Karpas-422 (cell line): ENCODE measurements at regions not wholly inside any gene's neighbourhood (a gene's known extent, or its start where the extent isn't known, plus 50 kb on each side); places are given as distances from the start of the nearest gene placed in this dataset.

Experiments
- DNase-seq: peaks from one replicate; pipeline ENCODE4 v3.0.0-alpha.2; 2015
- H2AFZ ChIP-seq: fragments of 200-600 bp; sonication (generic); 2 replicates; pipeline ENCODE4 v1.6.1; 2014; ENCODE audit warnings: antibody characterized with exemption, low read length, mixed read lengths
- H3K27ac ChIP-seq: fragments of 200-600 bp; sonication (generic); 2 replicates; pipeline ENCODE4 v1.5.1; 2014; ENCODE audit warnings: mild to moderate bottlenecking, low read length, moderate library complexity
- H3K27me3 ChIP-seq: fragments of 200-600 bp; sonication (generic); 2 replicates; pipeline ENCODE4 v1.6.1; 2014; ENCODE audit warnings: low read length, mixed read lengths
- H3K36me3 ChIP-seq: fragments of 200-600 bp; sonication (generic); 2 replicates; pipeline ENCODE4 v1.6.1; 2014; ENCODE audit warnings: low read length, mixed read lengths; ENCODE audit not compliant: insufficient read depth
- H3K4me1 ChIP-seq: fragments of 200-600 bp; sonication (generic); 2 replicates; pipeline ENCODE4 v1.6.1; 2014; ENCODE audit warnings: mild to moderate bottlenecking, low read length, mixed read lengths
- H3K4me2 ChIP-seq: fragments of 200-600 bp; sonication (generic); 2 replicates; pipeline ENCODE4 v1.6.1; 2014; ENCODE audit warnings: low read length, low read depth, mild to moderate bottlenecking; ENCODE audit not compliant: poor library complexity, severe bottlenecking
- H3K4me3 ChIP-seq: fragments of 200-600 bp; sonication (generic); 2 replicates; pipeline ENCODE4 v1.5.1; 2014; ENCODE audit warnings: mild to moderate bottlenecking, antibody characterized with exemption, low read length, mixed read lengths
- H3K79me2 ChIP-seq: fragments of 200-600 bp; sonication (generic); 2 replicates; pipeline ENCODE4 v1.6.1; 2014; ENCODE audit warnings: mild to moderate bottlenecking, low read length, mixed read lengths
- H3K9ac ChIP-seq: fragments of 200-600 bp; sonication (generic); 2 replicates; pipeline ENCODE4 v1.6.0; 2014; ENCODE audit warnings: low read length
- H3K9me2 ChIP-seq: fragments of 200-600 bp; sonication (generic), shearing (Covaris generic); replicated peaks from 2 replicates; pipeline ENCODE4 v1.6.0; 2014; ENCODE audit warnings: mild to moderate bottlenecking, low read length, moderate library complexity; ENCODE audit not compliant: insufficient read depth
- H3K9me3 ChIP-seq: fragments of 300-700, 200-600 bp; sonication (generic); 2 replicates; pipeline ENCODE4 v1.6.1; 2014; ENCODE audit warnings: low read length, mixed read lengths
- H4K20me1 ChIP-seq: fragments of 200-600 bp; sonication (generic); 2 replicates; pipeline ENCODE4 v1.6.1; 2014; ENCODE audit warnings: mild to moderate bottlenecking, antibody characterized with exemption, low read length, low read depth; ENCODE audit not compliant: insufficient read depth

- Histone ChIP-seq H3K79me2 (no peaks in the 10 kb centered on the region), H3K9me3 (peaks cover 28% of the 10 kb centered on the region), H3K27me3 (no peaks in the 10 kb centered on the region), H3K9ac (no peak overlapping the region), H3K4me2 (no peak overlapping the region), H3K27ac (no peak overlapping the region), H3K36me3 (no peaks in the 10 kb centered on the region), H3K9me2 (no peaks in the 10 kb centered on the region), H2AFZ (no peak overlapping the region), H3K4me1 (no peaks in the 10 kb centered on the region), H4K20me1 (no peaks in the 10 kb centered on the region), H3K4me3 (no peak overlapping the region)
- DNase-seq, result no peak
Observed at GRCh38 chr7:81534446-81534845, 235.4 kb downstream of the HGF start.

GRCh38 chr7:81533931-81534330, 235.9 kb downstream of the HGF start:
- Histone ChIP-seq H3K4me2 (no peak overlapping the region), H3K27ac (no peak overlapping the region), H3K9ac (no peak overlapping the region), H3K4me1 (no peaks in the 10 kb centered on the region), H3K36me3 (no peaks in the 10 kb centered on the region), H2AFZ (no peak overlapping the region), H3K9me2 (no peaks in the 10 kb centered on the region), H3K79me2 (no peaks in the 10 kb centered on the region), H4K20me1 (no peaks in the 10 kb centered on the region), H3K4me3 (no peak overlapping the region), H3K9me3 (peaks cover 28% of the 10 kb centered on the region), H3K27me3 (no peaks in the 10 kb centered on the region)
- no peak for DNase-seq

- no peak overlapping the region for H3K27ac ChIP-seq
Observed at GRCh38 chr7:81533426-81533825, 236.4 kb downstream of the HGF start.

GRCh38 chr7:81529785-81530184, 240.1 kb downstream of the HGF start:
- H3K27me3 ChIP-seq, result no peaks in the 10 kb centered on the region
- DNase-seq, result no peak
- H3K9ac ChIP-seq, result no peak overlapping the region
- no peak overlapping the region for H2AFZ ChIP-seq
- H3K9me2 ChIP-seq, result no peaks in the 10 kb centered on the region
- no peaks in the 10 kb centered on the region for H3K4me1 ChIP-seq
- H3K79me2 ChIP-seq, result no peaks in the 10 kb centered on the region
- no peaks in the 10 kb centered on the region for H3K36me3 ChIP-seq
- H4K20me1 ChIP-seq, result no peaks in the 10 kb centered on the region
- no peak overlapping the region for H3K4me2 ChIP-seq
- no peak overlapping the region for H3K27ac ChIP-seq
- peaks cover 31% of the 10 kb centered on the region for H3K9me3 ChIP-seq
- H3K4me3 ChIP-seq, result no peak overlapping the region

More at GRCh38 chr7:81533426-81533825, 236.4 kb downstream of the HGF start:
- no peaks in the 10 kb centered on the region for H3K9me2 ChIP-seq
- H3K9ac ChIP-seq, result no peak overlapping the region
- H3K79me2 ChIP-seq, result no peaks in the 10 kb centered on the region
- no peaks in the 10 kb centered on the region for H3K27me3 ChIP-seq
- no peaks in the 10 kb centered on the region for H3K36me3 ChIP-seq
- no peak overlapping the region for H2AFZ ChIP-seq
- peaks cover 26% of the 10 kb centered on the region for H3K9me3 ChIP-seq
- no peaks in the 10 kb centered on the region for H4K20me1 ChIP-seq
- H3K4me2 ChIP-seq, result no peak overlapping the region
- DNase-seq, result no peak
- no peak overlapping the region for H3K4me3 ChIP-seq
- H3K4me1 ChIP-seq, result no peaks in the 10 kb centered on the region

- no peaks in the 10 kb centered on the region for H3K4me1 ChIP-seq
- no peak overlapping the region for H3K9ac ChIP-seq
- no peak overlapping the region for H3K4me2 ChIP-seq
- no peaks in the 10 kb centered on the region for H3K9me2 ChIP-seq
- no peaks in the 10 kb centered on the region for H3K79me2 ChIP-seq
- H4K20me1 ChIP-seq, result no peaks in the 10 kb centered on the region
- H3K9me3 ChIP-seq, result peaks cover 20% of the 10 kb centered on the region
- no peak overlapping the region for H3K27ac ChIP-seq
- H2AFZ ChIP-seq, result no peak overlapping the region
- H3K36me3 ChIP-seq, result no peaks in the 10 kb centered on the region
- DNase-seq, result no peak
- no peak overlapping the region for H3K4me3 ChIP-seq
- H3K27me3 ChIP-seq, result no peaks in the 10 kb centered on the region
Observed at GRCh38 chr7:81527651-81528050, 242.2 kb downstream of the HGF start.

- no peak overlapping the region for H3K4me3 ChIP-seq
- H3K36me3 ChIP-seq, result no peaks in the 10 kb centered on the region
- H3K27ac ChIP-seq, result no peak overlapping the region
- no peaks in the 10 kb centered on the region for H3K27me3 ChIP-seq
- H3K79me2 ChIP-seq, result no peaks in the 10 kb centered on the region
- no peaks in the 10 kb centered on the region for H4K20me1 ChIP-seq
- peaks cover 23% of the 10 kb centered on the region for H3K9me3 ChIP-seq
- no peak overlapping the region for H2AFZ ChIP-seq
- no peak for DNase-seq
- H3K4me2 ChIP-seq, result no peak overlapping the region
- no peaks in the 10 kb centered on the region for H3K4me1 ChIP-seq
- H3K9me2 ChIP-seq, result no peaks in the 10 kb centered on the region
- H3K9ac ChIP-seq, result no peak overlapping the region
Observed at GRCh38 chr7:81526971-81527370, 242.9 kb downstream of the HGF start.

GRCh38 chr7:81525841-81526240, 244.0 kb downstream of the HGF start:
- no peak for DNase-seq
- no peak overlapping the region for H3K4me3 ChIP-seq
- H3K27ac ChIP-seq, result no peak overlapping the region
- no peaks in the 10 kb centered on the region for H4K20me1 ChIP-seq
- H3K79me2 ChIP-seq, result no peaks in the 10 kb centered on the region
- H2AFZ ChIP-seq, result no peak overlapping the region
- no peaks in the 10 kb centered on the region for H3K27me3 ChIP-seq
- no peaks in the 10 kb centered on the region for H3K4me1 ChIP-seq
- H3K9me2 ChIP-seq, result no peaks in the 10 kb centered on the region
- H3K36me3 ChIP-seq, result no peaks in the 10 kb centered on the region
- H3K9me3 ChIP-seq, result peaks cover 20% of the 10 kb centered on the region
- no peak overlapping the region for H3K4me2 ChIP-seq
- no peak overlapping the region for H3K9ac ChIP-seq

- Histone ChIP-seq H3K4me3 (no peak overlapping the region), H3K9ac (no peak overlapping the region)
Observed at GRCh38 chr7:81519886-81520285, 250.0 kb downstream of the HGF start.

GRCh38 chr7:81516898-81517297, 252.9 kb downstream of the HGF start:
- no peaks in the 10 kb centered on the region for H3K79me2 ChIP-seq
- peaks cover 34% of the 10 kb centered on the region for H3K9me3 ChIP-seq
- no peaks in the 10 kb centered on the region for H3K27me3 ChIP-seq
- H3K9me2 ChIP-seq, result no peaks in the 10 kb centered on the region
- H3K27ac ChIP-seq, result no peak overlapping the region
- no peaks in the 10 kb centered on the region for H3K36me3 ChIP-seq
- H4K20me1 ChIP-seq, result no peaks in the 10 kb centered on the region
- no peak overlapping the region for H2AFZ ChIP-seq
- H3K4me2 ChIP-seq, result no peak overlapping the region
- DNase-seq, result no peak
- no peak overlapping the region for H3K9ac ChIP-seq
- H3K4me1 ChIP-seq, result no peaks in the 10 kb centered on the region
- H3K4me3 ChIP-seq, result no peak overlapping the region

More at GRCh38 chr7:81519886-81520285, 250.0 kb downstream of the HGF start:
- H3K9me2 ChIP-seq, result no peaks in the 10 kb centered on the region
- H2AFZ ChIP-seq, result no peak overlapping the region
- no peak for DNase-seq
- no peaks in the 10 kb centered on the region for H3K27me3 ChIP-seq
- H3K79me2 ChIP-seq, result no peaks in the 10 kb centered on the region
- H3K27ac ChIP-seq, result no peak overlapping the region
- peaks cover 26% of the 10 kb centered on the region for H3K9me3 ChIP-seq
- H3K4me1 ChIP-seq, result no peaks in the 10 kb centered on the region
- H3K4me2 ChIP-seq, result no peak overlapping the region
- H3K36me3 ChIP-seq, result no peaks in the 10 kb centered on the region
- H4K20me1 ChIP-seq, result no peaks in the 10 kb centered on the region
